Activated B cell treated with CpG ODN at 0.5 μM for 24 hours (primary cell): ENCODE measurements at regions not wholly inside any gene's neighbourhood (a gene's known extent, or its start where the extent isn't known, plus 50 kb on each side); places are given as distances from the start of the nearest gene placed in this dataset.

ENCODE experiments used
- ATAC-seq: fragments of 200-7000 bp; cut with Tn5 transposase; one replicate; pipeline ENCODE4 v1.10.0; 2021; ENCODE audit warnings: low read depth, mild to moderate bottlenecking, moderate library complexity
- CTCF ChIA-PET: fragments of 350-600 bp; sonication (Branson Sonifier 250); formaldehyde crosslinking; loops from one replicate; lab custom pipeline; 2021; ENCODE audit warnings: antibody characterized with exemption; lab: Charles Lee
- POLR2A ChIA-PET: fragments of 350-600 bp; sonication (Branson Sonifier 250); formaldehyde crosslinking; loops from one replicate; lab custom pipeline; 2021; ENCODE audit warnings: antibody characterized with exemption; lab: Charles Lee
- DNase-seq: peaks from one replicate; pipeline ENCODE4 v3.0.0; 2022
- H3K27ac Mint-ChIP-seq: one replicate; pipeline ENCODE4 v1.8.0; 2020; ENCODE audit warnings: mixed read lengths
- H3K27me3 Mint-ChIP-seq: one replicate; pipeline ENCODE4 v1.8.0; 2021; ENCODE audit warnings: mixed read lengths
- H3K36me3 Mint-ChIP-seq: one replicate; pipeline ENCODE4 v1.8.0; 2021; ENCODE audit warnings: low read depth, mixed read lengths
- H3K4me1 Mint-ChIP-seq: one replicate; pipeline ENCODE4 v1.8.0; 2021; ENCODE audit warnings: mixed read lengths
- H3K4me3 Mint-ChIP-seq: one replicate; pipeline ENCODE4 v1.8.0; 2020; ENCODE audit warnings: mild to moderate bottlenecking, mixed read lengths
- H3K9me3 Mint-ChIP-seq: one replicate; pipeline ENCODE4 v1.8.0; 2020; ENCODE audit warnings: mixed read lengths
- intact Hi-C: fragments of 100-400 bp; cut with micrococcal nuclease; formaldehyde crosslinking; loops from one replicate; pipeline ENCODE4 v1.15.1; 2024
- TF ChIP-seq, protein P1 (sequence below): fragments of 200-600 bp; IDR thresholded peaks from one replicate; pipeline ENCODE4 v1.8.0; 2022; ENCODE audit warnings: antibody characterized with exemption, mild to moderate bottlenecking

DNA sequence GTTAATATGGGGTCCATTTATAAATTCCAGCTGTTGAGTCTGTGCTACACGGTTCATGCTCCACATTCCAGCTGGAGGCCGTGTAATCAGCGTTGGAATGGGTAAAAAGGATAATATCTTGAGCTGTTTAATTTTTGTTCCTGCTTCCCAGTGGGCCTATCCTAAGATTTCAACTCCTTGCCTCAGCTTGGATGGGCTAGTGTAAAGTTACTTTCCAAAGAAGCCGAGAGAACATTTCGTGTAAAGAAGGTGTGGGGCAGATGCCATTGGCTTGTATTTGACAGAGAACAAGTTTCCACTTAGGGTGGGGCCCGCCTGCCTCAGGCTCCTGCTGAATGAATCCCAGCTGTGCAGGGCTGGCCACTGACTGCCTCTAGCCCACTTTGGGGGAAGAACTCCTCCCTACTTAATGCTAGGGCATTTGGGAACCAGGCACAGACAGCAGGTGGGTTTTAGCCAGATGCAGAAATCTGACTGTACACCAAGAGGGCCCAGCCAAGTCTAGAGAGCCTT, 125.9 kb upstream of the LYZL2 start:
- ChIA-PET POLR2A (no interaction called here), CTCF (interaction anchor here (0.5 kb wide), 1 partner anchor 1285 kb away, joined by 3 read pairs; no protein-coding TSS in a partner anchor)
- Mint-ChIP-seq H3K36me3 (no peaks in the 10 kb centered on the region), H3K27ac (no peak overlapping the region), H3K9me3 (no peaks in the 10 kb centered on the region), H3K27me3 (peaks cover 6% of the 10 kb centered on the region), H3K4me1 (no peaks in the 10 kb centered on the region), H3K4me3 (no peak overlapping the region)
- intact Hi-C loops = no loop called here
- ATAC-seq (no peak), DNase-seq (no peak)
- TF ChIP-seq, protein P1, sequence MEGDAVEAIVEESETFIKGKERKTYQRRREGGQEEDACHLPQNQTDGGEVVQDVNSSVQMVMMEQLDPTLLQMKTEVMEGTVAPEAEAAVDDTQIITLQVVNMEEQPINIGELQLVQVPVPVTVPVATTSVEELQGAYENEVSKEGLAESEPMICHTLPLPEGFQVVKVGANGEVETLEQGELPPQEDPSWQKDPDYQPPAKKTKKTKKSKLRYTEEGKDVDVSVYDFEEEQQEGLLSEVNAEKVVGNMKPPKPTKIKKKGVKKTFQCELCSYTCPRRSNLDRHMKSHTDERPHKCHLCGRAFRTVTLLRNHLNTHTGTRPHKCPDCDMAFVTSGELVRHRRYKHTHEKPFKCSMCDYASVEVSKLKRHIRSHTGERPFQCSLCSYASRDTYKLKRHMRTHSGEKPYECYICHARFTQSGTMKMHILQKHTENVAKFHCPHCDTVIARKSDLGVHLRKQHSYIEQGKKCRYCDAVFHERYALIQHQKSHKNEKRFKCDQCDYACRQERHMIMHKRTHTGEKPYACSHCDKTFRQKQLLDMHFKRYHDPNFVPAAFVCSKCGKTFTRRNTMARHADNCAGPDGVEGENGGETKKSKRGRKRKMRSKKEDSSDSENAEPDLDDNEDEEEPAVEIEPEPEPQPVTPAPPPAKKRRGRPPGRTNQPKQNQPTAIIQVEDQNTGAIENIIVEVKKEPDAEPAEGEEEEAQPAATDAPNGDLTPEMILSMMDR = no peak

DNA sequence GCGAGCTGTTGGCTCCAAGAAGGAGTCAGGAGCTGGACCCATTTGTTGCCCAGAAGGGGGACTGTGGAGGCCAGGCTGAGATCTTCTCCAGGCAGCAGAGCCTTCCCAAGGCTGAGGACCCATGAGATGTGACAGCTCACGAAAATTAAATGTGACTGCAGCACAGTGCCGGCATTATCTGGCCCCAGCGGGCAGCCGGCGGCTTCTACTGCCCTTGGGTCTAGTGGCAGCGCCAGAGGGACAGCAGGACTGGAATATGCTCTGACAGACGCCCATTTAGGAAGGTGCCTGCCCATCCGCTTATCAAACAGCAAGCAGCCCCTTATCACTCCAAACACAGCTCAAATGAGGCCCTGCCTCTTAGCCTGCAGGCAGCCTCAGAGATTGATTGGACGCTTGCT, 122.9 kb upstream of the LYZL2 start:
- H3K36me3 Mint-ChIP-seq = no peaks in the 10 kb centered on the region
- intact Hi-C loops = no loop called here
- ChIA-PET POLR2A (no interaction called here), CTCF (interaction anchor here (0.8 kb wide), 1 partner anchor 65 kb away, joined by 3 read pairs; no protein-coding TSS in a partner anchor)
- H3K4me1 Mint-ChIP-seq = no peaks in the 10 kb centered on the region
- H3K4me3 Mint-ChIP-seq = no peak overlapping the region
- ATAC-seq = no peak
- TF ChIP-seq, protein P1 = no peak
- peaks cover 16% of the 10 kb centered on the region for H3K27me3 Mint-ChIP-seq
- H3K9me3 Mint-ChIP-seq = no peaks in the 10 kb centered on the region
- DNase-seq = no peak
- H3K27ac Mint-ChIP-seq = no peak overlapping the region

DNA sequence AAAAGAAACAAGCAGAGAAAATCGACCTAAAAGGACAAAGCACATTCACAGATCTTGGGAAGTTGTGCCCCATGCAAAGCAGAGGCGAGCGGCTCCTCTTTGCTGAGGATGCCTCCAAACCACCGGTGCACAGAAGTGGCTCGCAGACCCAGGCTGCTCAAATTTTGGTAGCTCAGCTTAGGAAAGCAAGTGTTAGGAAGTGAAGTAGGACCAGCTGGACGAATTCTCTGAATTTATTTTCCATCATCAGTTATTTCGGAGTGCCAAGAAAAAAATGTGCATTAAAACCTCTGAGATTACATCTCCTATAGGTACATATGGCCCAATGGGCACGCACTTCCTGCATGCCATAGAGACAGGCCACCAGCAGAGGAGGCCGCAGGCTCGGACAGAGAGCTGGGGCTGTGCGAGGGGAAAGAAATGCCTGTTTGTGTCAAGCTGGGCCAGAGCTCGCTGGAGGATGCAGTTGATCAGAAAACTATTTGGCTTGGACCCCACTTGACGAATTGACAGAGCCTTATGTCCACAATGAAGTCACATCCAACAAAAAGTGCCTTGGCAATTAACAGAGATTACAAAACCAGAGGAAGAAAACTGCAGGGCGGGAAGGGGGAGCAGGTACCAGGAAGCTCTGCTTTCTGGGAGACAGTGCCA, 122.3 kb upstream of the LYZL2 start:
- intact Hi-C loops = no loop called here
- H3K4me1 Mint-ChIP-seq = no peaks in the 10 kb centered on the region
- TF ChIP-seq, protein P1 = no peak
- H3K27ac Mint-ChIP-seq = no peak overlapping the region
- H3K9me3 Mint-ChIP-seq = no peaks in the 10 kb centered on the region
- CTCF ChIA-PET = no interaction called here
- DNase-seq = no peak
- ATAC-seq = no peak
- peaks cover 16% of the 10 kb centered on the region for H3K27me3 Mint-ChIP-seq
- POLR2A ChIA-PET = no interaction called here
- H3K4me3 Mint-ChIP-seq = no peak overlapping the region
- H3K36me3 Mint-ChIP-seq = no peaks in the 10 kb centered on the region

DNA sequence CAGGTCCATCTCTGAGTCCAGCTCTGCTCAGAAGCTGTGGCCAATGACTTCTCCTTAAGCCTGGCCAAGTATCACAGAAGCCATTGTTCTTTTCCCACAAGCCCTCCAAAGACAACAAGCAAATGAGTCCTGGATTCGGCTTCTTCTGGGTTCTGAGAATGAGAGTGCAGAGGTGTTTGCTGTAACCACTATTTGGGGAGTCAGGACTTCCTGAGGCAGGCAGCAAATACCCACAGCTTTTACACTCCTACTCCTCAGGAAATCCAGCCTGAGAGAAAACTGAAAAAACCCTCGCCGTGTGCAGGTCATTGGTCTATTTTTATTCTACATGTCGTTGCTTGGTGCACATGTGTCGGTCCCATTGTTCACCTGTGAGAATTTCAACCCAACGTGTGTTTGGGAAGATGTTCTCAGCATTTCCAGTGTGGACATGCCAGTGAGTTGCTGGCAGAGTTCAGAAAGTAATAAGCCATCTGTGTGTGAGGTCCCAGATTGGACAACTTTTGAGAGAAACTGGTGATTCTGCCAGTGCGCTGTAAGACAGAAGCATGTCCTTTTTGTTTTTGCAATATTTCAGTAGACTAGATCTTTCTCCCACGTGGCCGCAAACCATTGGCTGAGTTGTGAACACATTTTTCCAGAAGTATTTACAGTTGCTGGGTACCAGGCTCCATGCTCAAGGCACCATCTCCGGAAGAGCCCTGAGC, 121.6 kb upstream of the LYZL2 start:
- Mint-ChIP-seq H3K4me3 (no peak overlapping the region), H3K4me1 (no peaks in the 10 kb centered on the region), H3K36me3 (no peaks in the 10 kb centered on the region), H3K27me3 (peaks cover 13% of the 10 kb centered on the region), H3K9me3 (no peaks in the 10 kb centered on the region), H3K27ac (no peak overlapping the region)
- intact Hi-C loops = no loop called here
- no peak for DNase-seq
- TF ChIP-seq, protein P1 = no peak
- no peak for ATAC-seq
- POLR2A ChIA-PET = no interaction called here
- CTCF ChIA-PET = no interaction called here

DNA sequence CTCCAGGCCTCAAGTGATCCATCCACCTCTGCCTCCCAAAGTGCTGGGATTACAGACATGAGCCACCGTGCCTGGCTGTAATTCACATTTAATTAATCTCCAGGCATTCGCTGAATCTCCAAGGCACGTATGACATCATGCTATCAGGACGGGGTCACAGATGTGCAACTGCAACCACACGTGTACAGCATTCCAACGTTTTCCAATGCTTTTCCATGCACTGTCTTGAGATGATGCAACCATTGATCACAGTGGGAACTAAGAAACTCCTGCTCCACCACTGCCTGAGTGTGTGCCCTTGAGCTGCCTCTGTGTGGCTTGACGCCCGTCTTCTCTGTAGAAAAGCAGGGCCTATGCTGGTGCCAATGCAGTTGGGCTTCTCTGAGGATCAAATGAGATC, 119.8 kb upstream of the LYZL2 start:
- ChIA-PET POLR2A (no interaction called here), CTCF (interaction anchor here (1.0 kb wide), 1 partner anchor 62 kb away, joined by 3 read pairs; no protein-coding TSS in a partner anchor)
- Mint-ChIP-seq H3K27me3 (peaks cover 17% of the 10 kb centered on the region), H3K36me3 (no peaks in the 10 kb centered on the region), H3K4me3 (no peak overlapping the region), H3K27ac (no peak overlapping the region), H3K4me1 (no peaks in the 10 kb centered on the region), H3K9me3 (no peaks in the 10 kb centered on the region)
- ATAC-seq (no peak), DNase-seq (no peak)
- intact Hi-C loops = no loop called here
- TF ChIP-seq, protein P1 = no peak
